Neural cell (in vitro differentiated cells): ENCODE measurements at regions not wholly inside any gene's neighbourhood (a gene's known extent, or its start where the extent isn't known, plus 50 kb on each side); places are given as distances from the start of the nearest gene placed in this dataset.

Experiments
- H2AFZ ChIP-seq: fragments of 200-600, 300-800 bp; sonication (generic), shearing (Covaris generic); 2 replicates; pipeline ENCODE4 v1.6.0; 2014; ENCODE audit warnings: low read depth, mild to moderate bottlenecking, antibody characterized with exemption, low read length, moderate library complexity
- H3F3A ChIP-seq: fragments of 200-600 bp; shearing (Covaris generic); 2 replicates; pipeline ENCODE4 v1.6.1; 2016; ENCODE audit warnings: mild to moderate bottlenecking, moderate library complexity, mixed read lengths, antibody characterized with exemption, low read length; ENCODE audit not compliant: insufficient read depth, poor library complexity, severe bottlenecking
- H3K27ac ChIP-seq: fragments of 200-600, 300-800 bp; sonication (generic), shearing (Covaris generic); 2 replicates; pipeline ENCODE4 v1.5.1; 2014; ENCODE audit warnings: mild to moderate bottlenecking, low read length, moderate library complexity
- H3K27me3 ChIP-seq: fragments of 300-800, 200-600 bp; sonication (generic), shearing (Covaris generic); 2 replicates; pipeline ENCODE4 v1.6.0; 2014; ENCODE audit warnings: mild to moderate bottlenecking, low read depth, low read length, moderate library complexity; ENCODE audit not compliant: insufficient read depth
- H3K36me3 ChIP-seq: fragments of 300-800, 200-600 bp; sonication (generic), shearing (Covaris generic); 2 replicates; pipeline ENCODE4 v1.5.1; 2014; ENCODE audit warnings: mild to moderate bottlenecking, antibody characterized with exemption, low read length, moderate library complexity; ENCODE audit not compliant: insufficient read depth
- H3K4me2 ChIP-seq: fragments of 300-800, 200-600 bp; sonication (generic), shearing (Covaris generic); 2 replicates; pipeline ENCODE4 v1.6.0; 2014; ENCODE audit warnings: mild to moderate bottlenecking, low read length
- H3K4me3 ChIP-seq: fragments of 300-800, 200-600 bp; sonication (generic), shearing (Covaris generic); 2 replicates; pipeline ENCODE4 v1.5.1; 2014; ENCODE audit warnings: mild to moderate bottlenecking, low read length, moderate library complexity
- H3K79me2 ChIP-seq: fragments of 200-600 bp; shearing (Covaris generic); replicated peaks from 2 replicates; pipeline ENCODE4 v1.6.0; 2014; ENCODE audit warnings: mild to moderate bottlenecking, low read length, moderate library complexity; ENCODE audit not compliant: insufficient read depth
- H3K9ac ChIP-seq: fragments of 300-800, 200-600 bp; sonication (generic), shearing (Covaris generic); 2 replicates; pipeline ENCODE4 v1.6.1; 2016; ENCODE audit warnings: mild to moderate bottlenecking, low read length, mixed read lengths
- H3K9me2 ChIP-seq: fragments of 200-600 bp; shearing (Covaris generic); 2 replicates; pipeline ENCODE4 v1.6.1; 2016; ENCODE audit warnings: mild to moderate bottlenecking, low read length, mixed read lengths; ENCODE audit not compliant: insufficient read depth
- H3K9me3 ChIP-seq: fragments of 200-600, 300-800 bp; sonication (generic), shearing (Covaris generic); 2 replicates; pipeline ENCODE4 v1.6.1; 2016; ENCODE audit warnings: mild to moderate bottlenecking, mixed run types, low read length, moderate library complexity, mixed read lengths
- H4K20me1 ChIP-seq: fragments of 200-600 bp; shearing (Covaris generic); 2 replicates; pipeline ENCODE4 v1.6.1; 2016; ENCODE audit warnings: mild to moderate bottlenecking, mixed run types; ENCODE audit not compliant: insufficient read depth
- EP300 ChIP-seq: fragments of 450-650 bp; conservative IDR thresholded peaks from 2 replicates; pipeline ENCODE4 v1.6.1; 2014; ENCODE audit warnings: antibody characterized with exemption, mild to moderate bottlenecking, moderate library complexity; ENCODE audit not compliant: poor library complexity, severe bottlenecking
- EZH2 ChIP-seq: fragments of 200-600, 300-800 bp; shearing (Covaris generic), sonication (generic); IDR thresholded peaks from 2 replicates; pipeline ENCODE4 v1.6.1; 2014; ENCODE audit warnings: antibody characterized with exemption, low read length, borderline replicate concordance, mild to moderate bottlenecking; ENCODE audit not compliant: insufficient read depth, poor library complexity, severe bottlenecking
- MXI1 ChIP-seq: fragments of 450-650 bp; conservative IDR thresholded peaks from 2 replicates; pipeline ENCODE4 v1.6.1; 2014; ENCODE audit warnings: antibody characterized with exemption, mild to moderate bottlenecking; ENCODE audit not compliant: poor library complexity, severe bottlenecking
- POLR2AphosphoS5 ChIP-seq: IDR thresholded peaks from 2 replicates; pipeline ENCODE4 v1.6.1; 2012
- RAD21 ChIP-seq: fragments of 450-650 bp; conservative IDR thresholded peaks from 2 replicates; pipeline ENCODE4 v1.6.1; 2014; ENCODE audit warnings: antibody characterized with exemption, mild to moderate bottlenecking, moderate library complexity
- REST ChIP-seq: IDR thresholded peaks from 2 replicates; pipeline ENCODE4 v1.6.1; 2012; ENCODE audit warnings: borderline replicate concordance
- SMC3 ChIP-seq: fragments of 450-650 bp; conservative IDR thresholded peaks from 2 replicates; pipeline ENCODE4 v1.6.1; 2014; ENCODE audit warnings: antibody characterized with exemption, mild to moderate bottlenecking, moderate library complexity; ENCODE audit not compliant: poor library complexity
- TAF1 ChIP-seq: IDR thresholded peaks from 2 replicates; pipeline ENCODE4 v1.6.1; 2012; ENCODE audit warnings: low read depth
- TF ChIP-seq, protein P1 (sequence below): fragments of 450-650 bp; IDR thresholded peaks from 2 replicates; pipeline ENCODE4 v1.5.1; 2014; ENCODE audit warnings: antibody characterized with exemption, mild to moderate bottlenecking, moderate library complexity; ENCODE audit not compliant: poor library complexity, severe bottlenecking

DNA sequence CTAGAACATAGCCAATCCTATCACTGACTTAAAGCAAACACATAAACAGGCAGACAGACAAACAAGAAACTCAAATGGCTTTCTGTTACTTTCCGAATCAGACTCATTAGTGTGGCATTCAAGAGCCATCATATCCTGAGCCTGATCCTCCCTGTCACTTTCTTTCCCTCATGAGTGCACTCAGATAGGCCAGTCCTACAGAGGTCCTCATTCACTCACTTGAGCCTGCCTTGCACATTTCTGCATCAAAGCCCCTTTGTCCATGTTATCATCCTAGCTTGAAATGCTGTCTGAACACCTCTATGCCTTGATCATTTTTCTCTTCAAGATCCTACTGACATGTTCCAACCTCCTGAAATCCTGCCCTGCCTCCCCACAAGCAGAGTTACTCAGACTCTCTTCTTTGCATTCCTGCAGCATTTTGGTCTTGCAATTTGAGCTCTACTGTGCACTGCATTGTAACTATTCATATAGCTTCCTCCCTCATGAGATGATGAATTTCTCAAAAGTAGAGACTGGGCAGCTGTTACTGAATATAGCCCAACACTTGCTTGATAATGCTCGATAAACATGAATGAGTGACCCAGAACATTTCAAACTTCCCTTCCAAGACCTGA, 126.9 kb downstream of the PALM2AKAP2 start:
- no peaks in the 10 kb centered on the region for H3K27me3 ChIP-seq
- no peaks in the 10 kb centered on the region for H3K9me3 ChIP-seq
- no peaks in the 10 kb centered on the region for H3K36me3 ChIP-seq
- H3K4me2 ChIP-seq = no peak overlapping the region
- no peak overlapping the region for H3K9ac ChIP-seq
- H3K27ac ChIP-seq = no peak overlapping the region
- no peaks in the 10 kb centered on the region for H3F3A ChIP-seq
- no peaks in the 10 kb centered on the region for H3K79me2 ChIP-seq
- H2AFZ ChIP-seq = no peak overlapping the region
- no peaks in the 10 kb centered on the region for H4K20me1 ChIP-seq
- no peak for TF ChIP-seq POLR2AphosphoS5
- no peak for TF ChIP-seq REST
- no peak for TF ChIP-seq EP300
- TF ChIP-seq RAD21 = no peak
- no peak for TF ChIP-seq TAF1
- TF ChIP-seq MXI1 = no peak
- no peak for TF ChIP-seq SMC3
- H3K4me3 ChIP-seq = no peak overlapping the region
- no peaks in the 10 kb centered on the region for H3K9me2 ChIP-seq

GRCh38 chr9:109907400-109907799, 127.4 kb downstream of the PALM2AKAP2 start:
- H3K27ac ChIP-seq = no peak overlapping the region
- no peaks in the 10 kb centered on the region for H3K36me3 ChIP-seq
- no peak overlapping the region for H3K4me2 ChIP-seq
- H2AFZ ChIP-seq = no peak overlapping the region
- TF ChIP-seq EP300 (no peak), POLR2AphosphoS5 (no peak), MXI1 (no peak), RAD21 (no peak), REST (no peak), TAF1 (no peak), SMC3 (no peak), EZH2 (no peak)
- TF ChIP-seq, protein P1, sequence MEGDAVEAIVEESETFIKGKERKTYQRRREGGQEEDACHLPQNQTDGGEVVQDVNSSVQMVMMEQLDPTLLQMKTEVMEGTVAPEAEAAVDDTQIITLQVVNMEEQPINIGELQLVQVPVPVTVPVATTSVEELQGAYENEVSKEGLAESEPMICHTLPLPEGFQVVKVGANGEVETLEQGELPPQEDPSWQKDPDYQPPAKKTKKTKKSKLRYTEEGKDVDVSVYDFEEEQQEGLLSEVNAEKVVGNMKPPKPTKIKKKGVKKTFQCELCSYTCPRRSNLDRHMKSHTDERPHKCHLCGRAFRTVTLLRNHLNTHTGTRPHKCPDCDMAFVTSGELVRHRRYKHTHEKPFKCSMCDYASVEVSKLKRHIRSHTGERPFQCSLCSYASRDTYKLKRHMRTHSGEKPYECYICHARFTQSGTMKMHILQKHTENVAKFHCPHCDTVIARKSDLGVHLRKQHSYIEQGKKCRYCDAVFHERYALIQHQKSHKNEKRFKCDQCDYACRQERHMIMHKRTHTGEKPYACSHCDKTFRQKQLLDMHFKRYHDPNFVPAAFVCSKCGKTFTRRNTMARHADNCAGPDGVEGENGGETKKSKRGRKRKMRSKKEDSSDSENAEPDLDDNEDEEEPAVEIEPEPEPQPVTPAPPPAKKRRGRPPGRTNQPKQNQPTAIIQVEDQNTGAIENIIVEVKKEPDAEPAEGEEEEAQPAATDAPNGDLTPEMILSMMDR = no peak
- no peaks in the 10 kb centered on the region for H3K79me2 ChIP-seq
- no peaks in the 10 kb centered on the region for H3K9me3 ChIP-seq
- H3K9ac ChIP-seq = no peak overlapping the region
- H3F3A ChIP-seq = no peaks in the 10 kb centered on the region
- H3K27me3 ChIP-seq = no peaks in the 10 kb centered on the region
- H3K4me3 ChIP-seq = no peak overlapping the region
- no peaks in the 10 kb centered on the region for H3K9me2 ChIP-seq
- H4K20me1 ChIP-seq = no peaks in the 10 kb centered on the region
